Gastrocnemius medialis (tissue), 4 donors: ENCODE measurements at regions not wholly inside any gene's neighbourhood (a gene's known extent, or its start where the extent isn't known, plus 50 kb on each side); places are given as distances from the start of the nearest gene placed in this dataset.
A peak's percentile ranks its signal among the peaks of the same experiment; 100 is the strongest.

Experiments used
- ATAC-seq, 2 donors: fragments of 150-250 bp; one replicate each; pipeline ENCODE4 v1.9.1; 2016
- DNase-seq, 2 donors: peaks; one replicate each; pipeline ENCODE4 v3.0.0-alpha.2; 2019
- H3K27ac ChIP-seq, 4 donors: fragments of 200-600 bp; sonication (generic); 1 replicate in 1 of 4; 2 replicates in 3 of 4; pipeline ENCODE4 v1.5.1; 2016 to 2018; ENCODE audit warnings: mild to moderate bottlenecking in 2 of 4, moderate library complexity in 1 of 4
- H3K27me3 ChIP-seq, 3 donors: fragments of 200-600 bp; sonication (generic) in 2 of 3; 1 replicate in 1 of 3; 2 replicates in 2 of 3; pipeline versions ENCODE4 v1.5.1 to v1.6.0; 2016 to 2019; ENCODE audit warnings: mild to moderate bottlenecking in 1 of 3, moderate library complexity in 1 of 3
- H3K36me3 ChIP-seq, 2 donors: fragments of 200-600 bp; sonication (generic) in 1 of 2; one replicate each; pipeline ENCODE4 v1.5.1; 2017 to 2018
- H3K4me1 ChIP-seq, 2 donors: fragments of 200-600 bp; sonication (generic) in 1 of 2; one replicate each; pipeline ENCODE4 v1.5.1; 2016 to 2017; ENCODE audit warnings: mild to moderate bottlenecking in 2 of 2
- H3K4me3 ChIP-seq, 4 donors: fragments of 200-600 bp; sonication (generic) in 3 of 4; 1 replicate in 1 of 4; 2 replicates in 3 of 4; pipeline ENCODE4 v1.5.1; 2016 to 2019; ENCODE audit warnings: mild to moderate bottlenecking in 2 of 4
- H3K9me3 ChIP-seq, 3 donors: fragments of 200-600 bp; sonication (generic) in 2 of 3; 1 replicate in 1 of 3; 2 replicates in 2 of 3; pipeline ENCODE4 v1.5.1; 2016 to 2019
- POLR2A ChIP-seq, 2 donors: fragments of 450-650 bp; IDR thresholded peaks; one replicate each; pipeline ENCODE4 v1.6.1; 2017; ENCODE audit warnings: antibody characterized with exemption in 2 of 2, mild to moderate bottlenecking in 2 of 2, moderate library complexity in 2 of 2
- in situ Hi-C, 4 donors: fragments of 200-750 bp; cut with MboI; loops; one replicate each; pipeline versions ENCODE4 v1.15.0 to v1.8.0; 2017; ENCODE audit warnings: low sequenced_read_pairs in 4 of 4
- intact Hi-C: fragments of 100-400 bp; cut with DNase I; formaldehyde crosslinking; loops from one replicate; pipeline ENCODE4 v1.15.1; 2023; ENCODE audit warnings: low total_unique reads
- TF ChIP-seq, protein P1 (sequence below), 5 experiments: fragments of 450-650 bp in 3 of 5; fragments of 200-600 bp in 2 of 5; sonication (generic) in 2 of 5; IDR thresholded peaks in 4 of 5; conservative IDR thresholded peaks in 1 of 5; 1 replicate in 4 of 5; 2 replicates in 1 of 5; pipeline ENCODE4 v1.5.1; 2016 to 2019; ENCODE audit warnings: antibody characterized with exemption in 5 of 5, mild to moderate bottlenecking in 3 of 5, moderate library complexity in 3 of 5

- ATAC-seq (no peak), DNase-seq (no peak)
- no peak overlapping the region for H3K27ac ChIP-seq
- no peaks in the 10 kb centered on the region for H3K36me3 ChIP-seq
- peaks cover 7 to 15% of the 10 kb centered on the region in 2 donors for H3K4me1 ChIP-seq
- no peaks in the 10 kb centered on the region for H3K9me3 ChIP-seq
- TF ChIP-seq, protein P1, sequence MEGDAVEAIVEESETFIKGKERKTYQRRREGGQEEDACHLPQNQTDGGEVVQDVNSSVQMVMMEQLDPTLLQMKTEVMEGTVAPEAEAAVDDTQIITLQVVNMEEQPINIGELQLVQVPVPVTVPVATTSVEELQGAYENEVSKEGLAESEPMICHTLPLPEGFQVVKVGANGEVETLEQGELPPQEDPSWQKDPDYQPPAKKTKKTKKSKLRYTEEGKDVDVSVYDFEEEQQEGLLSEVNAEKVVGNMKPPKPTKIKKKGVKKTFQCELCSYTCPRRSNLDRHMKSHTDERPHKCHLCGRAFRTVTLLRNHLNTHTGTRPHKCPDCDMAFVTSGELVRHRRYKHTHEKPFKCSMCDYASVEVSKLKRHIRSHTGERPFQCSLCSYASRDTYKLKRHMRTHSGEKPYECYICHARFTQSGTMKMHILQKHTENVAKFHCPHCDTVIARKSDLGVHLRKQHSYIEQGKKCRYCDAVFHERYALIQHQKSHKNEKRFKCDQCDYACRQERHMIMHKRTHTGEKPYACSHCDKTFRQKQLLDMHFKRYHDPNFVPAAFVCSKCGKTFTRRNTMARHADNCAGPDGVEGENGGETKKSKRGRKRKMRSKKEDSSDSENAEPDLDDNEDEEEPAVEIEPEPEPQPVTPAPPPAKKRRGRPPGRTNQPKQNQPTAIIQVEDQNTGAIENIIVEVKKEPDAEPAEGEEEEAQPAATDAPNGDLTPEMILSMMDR (IDR thresholded peaks at IDR 0.05 in 4 of 5, conservative IDR thresholded peaks at IDR 0.05 in 1 of 5): no peak
- no peak for TF ChIP-seq POLR2A (IDR thresholded peaks at IDR 0.05)
- intact Hi-C loops (no loop called here), in situ Hi-C loops (no loop called here)
- H3K4me3 ChIP-seq: no peak overlapping the region
- H3K27me3 ChIP-seq: no peaks in the 10 kb centered on the region
These were observed 70.8 kb downstream of the TNP1 start for GRCh38 chr2:216789081-216789480.

DNA sequence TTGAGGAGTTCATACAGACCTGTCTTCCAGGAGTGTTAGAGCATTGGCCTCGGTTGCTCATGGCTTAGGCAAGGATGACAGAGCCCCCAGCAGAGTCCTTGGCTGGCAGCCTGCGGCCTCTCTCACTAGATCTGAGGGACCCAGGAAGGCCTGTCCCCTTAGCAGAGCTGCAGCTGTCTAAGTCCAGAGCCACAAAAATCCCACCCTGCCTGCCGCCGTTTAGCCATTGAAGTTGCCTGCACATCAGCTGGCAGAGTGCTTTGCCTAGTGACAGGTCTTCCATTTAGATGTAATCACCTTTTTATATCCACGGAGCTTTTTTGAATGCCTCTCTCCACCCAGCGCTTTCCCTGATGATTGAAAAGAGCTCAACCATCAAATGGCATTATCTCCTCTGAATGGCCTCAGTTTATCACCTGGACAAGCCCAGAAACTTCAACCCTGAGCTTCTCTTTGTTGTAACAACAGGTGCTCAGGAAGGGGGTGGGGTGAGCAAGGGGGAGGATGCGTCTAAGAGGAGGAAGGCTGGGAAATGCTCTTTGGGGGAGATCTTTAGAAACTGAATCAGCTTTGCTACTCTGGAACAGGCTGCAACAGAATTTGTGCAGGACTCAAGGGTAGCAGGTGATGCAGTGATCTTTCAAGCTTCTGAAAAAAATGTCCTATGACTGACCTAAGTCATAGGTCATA is 71.9 kb downstream of the TNP1 start:
- TF ChIP-seq, protein P1 (IDR thresholded peaks at IDR 0.05 in 4 of 5, conservative IDR thresholded peaks at IDR 0.05 in 1 of 5): no peak
- no peak for TF ChIP-seq POLR2A (IDR thresholded peaks at IDR 0.05)
- Histone ChIP-seq H3K4me1 (peaks cover 7 to 15% of the 10 kb centered on the region in 2 donors), H3K4me3 (no peak overlapping the region), H3K36me3 (no peaks in the 10 kb centered on the region), H3K27me3 (no peaks in the 10 kb centered on the region), H3K9me3 (no peaks in the 10 kb centered on the region), H3K27ac (no peak overlapping the region)
- no peak for DNase-seq
- intact Hi-C loops: no loop called here
- in situ Hi-C loops: no loop called here
- no peak for ATAC-seq

DNA sequence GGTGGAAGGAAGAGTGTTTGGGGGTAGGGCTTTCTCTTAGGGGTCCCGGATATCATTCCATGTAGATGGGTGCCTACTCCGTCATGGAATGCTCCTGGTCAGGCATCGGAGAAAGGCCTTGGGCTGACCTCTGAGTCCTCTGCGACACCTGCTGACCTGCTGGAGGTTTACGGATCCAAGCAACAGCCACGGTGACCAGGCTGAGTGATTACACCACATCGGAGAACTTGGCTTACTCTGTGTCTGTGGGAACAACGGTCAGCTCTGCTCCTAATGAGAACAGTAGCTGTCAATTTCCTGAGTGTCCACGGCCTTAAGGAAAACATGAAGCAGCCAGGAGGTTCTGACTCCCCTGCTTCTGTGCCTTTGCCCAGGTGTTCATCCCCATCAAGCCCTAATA is 73.2 kb downstream of the TNP1 start:
- Histone ChIP-seq H3K4me3 (no peak overlapping the region), H3K27me3 (no peaks in the 10 kb centered on the region), H3K4me1 (peaks cover 0 to 2% of the 10 kb centered on the region in 2 donors), H3K9me3 (no peaks in the 10 kb centered on the region), H3K36me3 (no peaks in the 10 kb centered on the region), H3K27ac (no peak overlapping the region)
- ATAC-seq (peak; percentile 66 to 81), DNase-seq (peak in 1 of 2 donors; percentile 51)
- in situ Hi-C loops: no loop called here
- intact Hi-C loops: no loop called here
- no peak for TF ChIP-seq POLR2A (IDR thresholded peaks at IDR 0.05)
- TF ChIP-seq, protein P1 (IDR thresholded peaks at IDR 0.05 in 4 of 5, conservative IDR thresholded peaks at IDR 0.05 in 1 of 5): no peak

GRCh38 chr2:216784456-216784855 is 75.4 kb downstream of the TNP1 start:
- intact Hi-C loops (no loop called here), in situ Hi-C loops (no loop called here)
- no peaks in the 10 kb centered on the region for H3K4me1 ChIP-seq

More at GRCh38 chr2:216784456-216784855, 75.4 kb downstream of the TNP1 start:
- Histone ChIP-seq H3K36me3 (no peaks in the 10 kb centered on the region), H3K9me3 (no peaks in the 10 kb centered on the region), H3K27me3 (no peaks in the 10 kb centered on the region), H3K4me3 (no peak overlapping the region), H3K27ac (no peak overlapping the region)
- DNase-seq (no peak), ATAC-seq (no peak)
- TF ChIP-seq, protein P1 (IDR thresholded peaks at IDR 0.05 in 4 of 5, conservative IDR thresholded peaks at IDR 0.05 in 1 of 5): no peak
- TF ChIP-seq POLR2A (IDR thresholded peaks at IDR 0.05): no peak
